ENCODE measurements at regions not wholly inside any gene's neighbourhood (a gene's known extent, or its start where the extent isn't known, plus 50 kb on each side); places are given as distances from the start of the nearest gene placed in this dataset.

DNA sequence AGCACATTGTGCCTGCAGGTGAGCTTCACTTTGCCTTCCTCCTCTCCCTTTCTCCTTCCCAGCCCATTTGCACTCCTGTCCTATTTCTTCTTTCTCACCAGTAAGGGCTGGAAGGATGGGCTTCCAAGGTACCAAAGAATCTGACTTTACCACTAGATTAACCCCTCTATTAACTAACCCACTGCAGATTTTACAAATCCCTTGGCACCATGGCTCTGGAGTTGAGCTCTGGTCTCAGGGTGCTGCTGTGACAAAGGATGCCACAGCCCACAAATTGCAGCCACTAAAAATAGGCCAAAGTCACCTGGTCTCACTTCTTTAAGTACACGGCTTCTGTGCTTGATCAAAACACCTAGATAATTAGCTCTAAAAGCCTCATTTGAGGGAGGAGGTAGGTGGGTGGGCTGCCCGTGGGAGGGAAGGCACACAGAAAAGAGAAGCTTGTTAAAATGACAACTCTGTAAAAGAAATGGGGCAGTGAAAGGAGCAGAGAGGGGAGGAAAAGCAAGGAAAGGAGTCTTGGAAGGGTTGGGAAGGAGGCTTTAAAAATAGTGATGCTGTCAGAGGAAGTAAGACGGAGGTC, 327.4 kb downstream of the DRD1 start:
- Histone ChIP-seq H2BK120ac (ENCODE audit: low read depth, low read length) (no peak overlapping the region), H3K36me3 (ENCODE audit: control insufficient read depth, insufficient read depth, low read length) (no peaks in the 10 kb centered on the region), H2BK15ac (ENCODE audit: low read depth, low read length) (no peak overlapping the region), H2BK5ac (ENCODE audit: low read depth, low read length, poor library complexity, severe bottlenecking) (no peak overlapping the region), H3K9me3 (ENCODE audit: control insufficient read depth, insufficient read depth, low read length) (0 out of 2 replicates have a peak, but pooled peaks cover 3% of the 10 kb centered on the region), H2AK5ac (ENCODE audit: low read depth, low read length) (no peak overlapping the region), H3K79me1 (ENCODE audit: low read depth in 1 of 2, low read length in 2 of 2) (no peaks in the 10 kb centered on the region), H3K4ac (ENCODE audit: low read depth, low read length) (no peak overlapping the region), H3K27me3 (ENCODE audit: control insufficient read depth, insufficient read depth, low read length) (no peaks in the 10 kb centered on the region; the same call in 1 of the 2 replicates), H3K4me1 (ENCODE audit: control insufficient read depth, insufficient read depth, low read length) (no peaks in the 10 kb centered on the region), H3K23ac (ENCODE audit: low read depth, low read length) (no peak overlapping the region), H3K14ac (replicated peaks; ENCODE audit: low read depth, low read length) (no peak overlapping the region), H3K56ac (ENCODE audit: extremely low read depth, insufficient read depth, low read length) (no peak overlapping the region), H4K5ac (ENCODE audit: low read depth, low read length) (no peak overlapping the region), H4K20me1 (ENCODE audit: insufficient read depth, low read length) (no peaks in the 10 kb centered on the region), H2BK20ac (ENCODE audit: low read depth, low read length) (no peak overlapping the region), H2AK9ac (replicated peaks; ENCODE audit: low read depth, low read length, poor library complexity) (no peak overlapping the region), H3K4me3 (ENCODE audit: insufficient read depth, low read depth, low read length) (no peak overlapping the region), H4K91ac (ENCODE audit: insufficient read depth, low read depth, low read length) (no peak overlapping the region), H3K4me2 (ENCODE audit: low read depth, low read length) (no peak overlapping the region), H3K27ac (ENCODE audit: insufficient read depth, low read length) (no peak overlapping the region), H2AFZ (replicated peaks; ENCODE audit: low read length, poor library complexity) (no peak overlapping the region), H3K18ac (ENCODE audit: low read depth, low read length) (no peak overlapping the region), H3K9me1 (ENCODE audit: insufficient read depth, low read length) (no peaks in the 10 kb centered on the region), H4K8ac (ENCODE audit: low read depth in 2 of 2, low read length in 2 of 2) (no peak overlapping the region), H3K9ac (ENCODE audit: low read depth, low read length) (no peak overlapping the region)
- ATAC-seq (ENCODE audit: low read depth), result no peak
- intact Hi-C loops (cut with micrococcal nuclease) (no loop called here), in situ Hi-C loops (cut with MboI; ENCODE audit: low sequenced_read_pairs) (no loop called here), dilution Hi-C loops (cut with HindIII; ENCODE audit: low sequenced_read_pairs, unreplicated experiment) (no loop called here)
- ChIA-PET POLR2A (ENCODE audit: unreplicated experiment) (no interaction called here), CTCF (no interaction called here)
- 60% methylated on average over 1 of the region's 3 CpGs; no CpG with 5 or more reads in 1 of the 2 experiments for WGBS, 2 experiments (ENCODE audit: extremely low coverage in 2 of 2, insufficient read length in 1 of 2)
- no peak for TF ChIP-seq NFE2L2 (IDR thresholded peaks at IDR 0.05; ENCODE audit: low read depth, low read length)
- TF ChIP-seq FOS (IDR thresholded peaks at IDR 0.05; ENCODE audit: low read depth, low read length), result no peak
- TF ChIP-seq RAD21 (IDR thresholded peaks at IDR 0.05; ENCODE audit: low read length), result no peak
- no peak for TF ChIP-seq RFX5 (IDR thresholded peaks at IDR 0.05; ENCODE audit: low read depth, low read length)
- no peak for TF ChIP-seq USF2 (IDR thresholded peaks at IDR 0.05; ENCODE audit: low read depth, low read length)
- TF ChIP-seq SMC3 (IDR thresholded peaks at IDR 0.05; ENCODE audit: low read depth, low read length), result no peak
- TF ChIP-seq, protein P1, sequence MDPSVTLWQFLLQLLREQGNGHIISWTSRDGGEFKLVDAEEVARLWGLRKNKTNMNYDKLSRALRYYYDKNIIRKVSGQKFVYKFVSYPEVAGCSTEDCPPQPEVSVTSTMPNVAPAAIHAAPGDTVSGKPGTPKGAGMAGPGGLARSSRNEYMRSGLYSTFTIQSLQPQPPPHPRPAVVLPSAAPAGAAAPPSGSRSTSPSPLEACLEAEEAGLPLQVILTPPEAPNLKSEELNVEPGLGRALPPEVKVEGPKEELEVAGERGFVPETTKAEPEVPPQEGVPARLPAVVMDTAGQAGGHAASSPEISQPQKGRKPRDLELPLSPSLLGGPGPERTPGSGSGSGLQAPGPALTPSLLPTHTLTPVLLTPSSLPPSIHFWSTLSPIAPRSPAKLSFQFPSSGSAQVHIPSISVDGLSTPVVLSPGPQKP (IDR thresholded peaks at IDR 0.05; ENCODE audit: borderline replicate concordance, low read depth, low read length), result no peak
- TF ChIP-seq, protein P2, sequence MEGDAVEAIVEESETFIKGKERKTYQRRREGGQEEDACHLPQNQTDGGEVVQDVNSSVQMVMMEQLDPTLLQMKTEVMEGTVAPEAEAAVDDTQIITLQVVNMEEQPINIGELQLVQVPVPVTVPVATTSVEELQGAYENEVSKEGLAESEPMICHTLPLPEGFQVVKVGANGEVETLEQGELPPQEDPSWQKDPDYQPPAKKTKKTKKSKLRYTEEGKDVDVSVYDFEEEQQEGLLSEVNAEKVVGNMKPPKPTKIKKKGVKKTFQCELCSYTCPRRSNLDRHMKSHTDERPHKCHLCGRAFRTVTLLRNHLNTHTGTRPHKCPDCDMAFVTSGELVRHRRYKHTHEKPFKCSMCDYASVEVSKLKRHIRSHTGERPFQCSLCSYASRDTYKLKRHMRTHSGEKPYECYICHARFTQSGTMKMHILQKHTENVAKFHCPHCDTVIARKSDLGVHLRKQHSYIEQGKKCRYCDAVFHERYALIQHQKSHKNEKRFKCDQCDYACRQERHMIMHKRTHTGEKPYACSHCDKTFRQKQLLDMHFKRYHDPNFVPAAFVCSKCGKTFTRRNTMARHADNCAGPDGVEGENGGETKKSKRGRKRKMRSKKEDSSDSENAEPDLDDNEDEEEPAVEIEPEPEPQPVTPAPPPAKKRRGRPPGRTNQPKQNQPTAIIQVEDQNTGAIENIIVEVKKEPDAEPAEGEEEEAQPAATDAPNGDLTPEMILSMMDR (conservative IDR thresholded peaks at IDR 0.05; ENCODE audit: low read depth, low read length), result no peak
- TF ChIP-seq MAZ (IDR thresholded peaks at IDR 0.05; ENCODE audit: borderline replicate concordance, low read depth, low read length), result no peak
- no peak for TF ChIP-seq CHD1 (IDR thresholded peaks at IDR 0.05; ENCODE audit: low read depth, low read length)
- TF ChIP-seq RCOR1 (IDR thresholded peaks at IDR 0.05; ENCODE audit: insufficient replicate concordance, low read length), result no peak
- TF ChIP-seq POLR2A (IDR thresholded peaks at IDR 0.05; ENCODE audit: low read depth, low read length), result no peak
- TF ChIP-seq MXI1 (IDR thresholded peaks at IDR 0.05; ENCODE audit: borderline replicate concordance, low read depth, low read length), result no peak
- no peak for TF ChIP-seq CEBPB (IDR thresholded peaks at IDR 0.05; ENCODE audit: low read depth, low read length)
- TF ChIP-seq MAFK (IDR thresholded peaks at IDR 0.05; ENCODE audit: low read depth, low read length), result no peak
- TF ChIP-seq BHLHE40 (IDR thresholded peaks at IDR 0.05; ENCODE audit: low read depth, low read length), result no peak
- BruUV-seq (replicated peaks), result no TSS peak
- DNase-seq, result no peak
